IMR-90 (cell line): ENCODE measurements at regions not wholly inside any gene's neighbourhood (a gene's known extent, or its start where the extent isn't known, plus 50 kb on each side); places are given as distances from the start of the nearest gene placed in this dataset.

ENCODE experiments used
- ATAC-seq: fragments of 200-7000 bp; cut with Tn5 transposase; 2 replicates; pipeline ENCODE4 v1.9.1; 2020; ENCODE audit warnings: low read depth, mild to moderate bottlenecking, moderate library complexity
- BruUV-seq: library from RNA; stranded (reverse); fragments of 400-500 nt; replicated peaks from 2 replicates; lab custom pipeline; 2021; lab: Mats Ljungman, UMichigan
- CTCF ChIA-PET: fragments of 300-600 bp; formaldehyde crosslinking; extraction: SDS; loops from one replicate; lab custom pipeline; 2021; ENCODE audit warnings: antibody characterized with exemption; lab: Yijun Ruan, JAX
- POLR2A ChIA-PET: fragments of 300-600 bp; sonication (Branson Sonifier 250); formaldehyde crosslinking; loops from one replicate; lab custom pipeline; 2022; ENCODE audit warnings: antibody characterized with exemption; ENCODE audit not compliant: unreplicated experiment; lab: Charles Lee
- DNase-seq: peaks from one replicate; pipeline ENCODE4 v3.0.0; 2013
- H2AFZ ChIP-seq: replicated peaks from 2 replicates; pipeline ENCODE3; 2013; ENCODE audit warnings: low read length, mild to moderate bottlenecking; ENCODE audit not compliant: poor library complexity
- H2AK5ac ChIP-seq: 2 replicates; pipeline ENCODE4 v1.6.1; 2013; ENCODE audit warnings: low read depth, low read length, inconsistent platforms
- H2AK9ac ChIP-seq: replicated peaks from 2 replicates; pipeline ENCODE3; 2013; ENCODE audit warnings: mild to moderate bottlenecking, low read depth, low read length, moderate library complexity; ENCODE audit not compliant: poor library complexity
- H2BK120ac ChIP-seq: 2 replicates; pipeline ENCODE4 v1.6.1; 2013; ENCODE audit warnings: low read depth, low read length, inconsistent platforms
- H2BK15ac ChIP-seq: 3 replicates; pipeline ENCODE4 v1.6.1; 2013; ENCODE audit warnings: low read depth, low read length, inconsistent platforms
- H2BK20ac ChIP-seq: 2 replicates; pipeline ENCODE4 v1.6.1; 2013; ENCODE audit warnings: low read depth, mild to moderate bottlenecking, inconsistent platforms, low read length, moderate library complexity
- H2BK5ac ChIP-seq: 2 replicates; pipeline ENCODE4 v1.6.1; 2013; ENCODE audit warnings: mild to moderate bottlenecking, low read depth, low read length, inconsistent platforms; ENCODE audit not compliant: poor library complexity, severe bottlenecking
- H3K14ac ChIP-seq: replicated peaks from 2 replicates; pipeline ENCODE4 v1.6.1; 2013; ENCODE audit warnings: low read depth, low read length, inconsistent platforms
- H3K18ac ChIP-seq: 2 replicates; pipeline ENCODE4 v1.6.1; 2013; ENCODE audit warnings: low read depth, low read length, control low read depth
- H3K23ac ChIP-seq: 2 replicates; pipeline ENCODE4 v1.6.1; 2013; ENCODE audit warnings: low read depth, low read length, inconsistent platforms
- H3K27ac ChIP-seq: 2 replicates; pipeline ENCODE4 v1.5.1; 2013; ENCODE audit warnings: mild to moderate bottlenecking, control low read depth, low read length; ENCODE audit not compliant: insufficient read depth
- H3K27me3 ChIP-seq: 2 replicates; pipeline ENCODE4 v1.6.1; 2013; ENCODE audit warnings: low read length; ENCODE audit not compliant: control insufficient read depth, insufficient read depth
- H3K36me3 ChIP-seq: 2 replicates; pipeline ENCODE4 v1.6.1; 2013; ENCODE audit warnings: low read length, mixed read lengths; ENCODE audit not compliant: control insufficient read depth, insufficient read depth
- H3K4ac ChIP-seq: 2 replicates; pipeline ENCODE4 v1.6.1; 2013; ENCODE audit warnings: low read depth, low read length, inconsistent platforms
- H3K4me1 ChIP-seq: 2 replicates; pipeline ENCODE4 v1.6.1; 2013; ENCODE audit warnings: low read length, mixed read lengths; ENCODE audit not compliant: control insufficient read depth, insufficient read depth
- H3K4me2 ChIP-seq: 2 replicates; pipeline ENCODE4 v1.6.1; 2013; ENCODE audit warnings: low read depth, mild to moderate bottlenecking, control low read depth, low read length, moderate library complexity
- H3K4me3 ChIP-seq: 2 replicates; pipeline ENCODE4 v1.5.1; 2013; ENCODE audit warnings: low read depth, mild to moderate bottlenecking, control low read depth, low read length, moderate library complexity; ENCODE audit not compliant: insufficient read depth
- H3K56ac ChIP-seq: 2 replicates; pipeline ENCODE4 v1.6.1; 2013; ENCODE audit warnings: low read length, inconsistent platforms; ENCODE audit not compliant: insufficient read depth; ENCODE audit errors: extremely low read depth
- H3K79me1 ChIP-seq, 2 experiments: 2 replicates each; pipeline ENCODE4 v1.6.1; 2013; ENCODE audit warnings: low read length in 2 of 2, inconsistent platforms in 1 of 2, low read depth in 1 of 2
- H3K9ac ChIP-seq: 2 replicates; pipeline ENCODE4 v1.6.1; 2013; ENCODE audit warnings: low read depth, low read length, control low read depth
- H3K9me1 ChIP-seq: 2 replicates; pipeline ENCODE4 v1.6.1; 2013; ENCODE audit warnings: low read length, inconsistent platforms; ENCODE audit not compliant: insufficient read depth
- H3K9me3 ChIP-seq: 2 replicates; pipeline ENCODE4 v1.6.1; 2013; ENCODE audit warnings: low read length; ENCODE audit not compliant: control insufficient read depth, insufficient read depth
- H4K20me1 ChIP-seq: 2 replicates; pipeline ENCODE4 v1.6.1; 2013; ENCODE audit warnings: low read length, inconsistent platforms; ENCODE audit not compliant: insufficient read depth
- H4K5ac ChIP-seq: 2 replicates; pipeline ENCODE4 v1.6.1; 2013; ENCODE audit warnings: mild to moderate bottlenecking, low read depth, low read length, control low read depth
- H4K8ac ChIP-seq, 2 experiments: 2 replicates each; pipeline ENCODE4 v1.6.1; 2013; ENCODE audit warnings: low read depth in 2 of 2, low read length in 2 of 2, control low read depth in 1 of 2, inconsistent platforms in 1 of 2
- H4K91ac ChIP-seq: 2 replicates; pipeline ENCODE4 v1.6.1; 2013; ENCODE audit warnings: low read depth, low read length, inconsistent platforms; ENCODE audit not compliant: insufficient read depth
- BHLHE40 ChIP-seq: fragments of 150-350 bp; IDR thresholded peaks from 2 replicates; pipeline ENCODE4 v1.6.1; 2016; ENCODE audit warnings: mild to moderate bottlenecking, low read depth, low read length
- CHD1 ChIP-seq: IDR thresholded peaks from 2 replicates; pipeline ENCODE4 v1.6.1; 2012; ENCODE audit warnings: low read depth, low read length, improper control_type of control experiment
- FOS ChIP-seq: fragments of 150-350 bp; IDR thresholded peaks from 2 replicates; pipeline ENCODE4 v1.6.1; 2016; ENCODE audit warnings: low read depth, low read length
- MAZ ChIP-seq: IDR thresholded peaks from 2 replicates; pipeline ENCODE4 v1.6.1; 2012; ENCODE audit warnings: low read depth, mild to moderate bottlenecking, low read length, improper control_type of control experiment, moderate library complexity, borderline replicate concordance
- MXI1 ChIP-seq: IDR thresholded peaks from 2 replicates; pipeline ENCODE4 v1.6.1; 2012; ENCODE audit warnings: low read depth, mild to moderate bottlenecking, low read length, moderate library complexity, borderline replicate concordance
- NFE2L2 ChIP-seq: fragments of 150-350 bp; IDR thresholded peaks from 2 replicates; pipeline ENCODE4 v1.6.1; 2016; ENCODE audit warnings: low read depth, mild to moderate bottlenecking, low read length
- POLR2A ChIP-seq: IDR thresholded peaks from 2 replicates; pipeline ENCODE4 v1.6.1; 2012; ENCODE audit warnings: mild to moderate bottlenecking, low read depth, low read length
- RCOR1 ChIP-seq: IDR thresholded peaks from 2 replicates; pipeline ENCODE4 v1.6.1; 2012; ENCODE audit warnings: mild to moderate bottlenecking, low read length, improper control_type of control experiment; ENCODE audit not compliant: insufficient replicate concordance
- RFX5 ChIP-seq: IDR thresholded peaks from 2 replicates; pipeline ENCODE4 v1.8.0; 2012; ENCODE audit warnings: low read depth, mild to moderate bottlenecking, low read length, moderate library complexity
- SMC3 ChIP-seq: fragments of 150-350 bp; IDR thresholded peaks from 2 replicates; pipeline ENCODE4 v1.6.1; 2016; ENCODE audit warnings: low read depth, mild to moderate bottlenecking, antibody characterized with exemption, low read length, moderate library complexity
- WGBS, 2 experiments: methylation state at CpG; one replicate each; pipeline versions ENCODE4 v1.1.5 to v1.1.7; 2013; ENCODE audit warnings: missing lambda C conversion rate in 2 of 2; ENCODE audit not compliant: insufficient read length in 1 of 2; ENCODE audit errors: extremely low coverage in 2 of 2; 5-methylcytosine and 5-hydroxymethylcytosine counted together
- dilution Hi-C: fragments of 300-500 bp; cut with HindIII; formaldehyde crosslinking; loops from one replicate; pipeline ENCODE4 v1.14.3; 2018; ENCODE audit warnings: low sequenced_read_pairs; ENCODE audit not compliant: unreplicated experiment
- in situ Hi-C: fragments of 300-500 bp; cut with MboI; formaldehyde crosslinking; loops from 3 replicates; pipeline ENCODE4 v1.14.3; 2019; ENCODE audit warnings: low sequenced_read_pairs, inconsistent platforms, mixed read lengths
- intact Hi-C: fragments of 100-400 bp; cut with micrococcal nuclease; formaldehyde crosslinking; loops from 2 replicates; pipeline ENCODE4 v1.10.0; 2022
- TF ChIP-seq, protein P1 (sequence below): fragments of 150-350 bp; IDR thresholded peaks from 2 replicates; pipeline ENCODE4 v1.6.1; 2016; ENCODE audit warnings: low read depth, mild to moderate bottlenecking, low read length, moderate library complexity, borderline replicate concordance
- TF ChIP-seq, protein P2 (sequence below): fragments of 150-350 bp; IDR thresholded peaks from 2 replicates; pipeline ENCODE4 v1.6.1; 2017; ENCODE audit warnings: mild to moderate bottlenecking, antibody characterized with exemption, low read length, low read depth
- TF ChIP-seq, protein P3 (sequence below): conservative IDR thresholded peaks from 2 replicates; pipeline ENCODE4 v1.5.1; 2012; ENCODE audit warnings: mild to moderate bottlenecking, low read depth, low read length, improper control_type of control experiment

DNA sequence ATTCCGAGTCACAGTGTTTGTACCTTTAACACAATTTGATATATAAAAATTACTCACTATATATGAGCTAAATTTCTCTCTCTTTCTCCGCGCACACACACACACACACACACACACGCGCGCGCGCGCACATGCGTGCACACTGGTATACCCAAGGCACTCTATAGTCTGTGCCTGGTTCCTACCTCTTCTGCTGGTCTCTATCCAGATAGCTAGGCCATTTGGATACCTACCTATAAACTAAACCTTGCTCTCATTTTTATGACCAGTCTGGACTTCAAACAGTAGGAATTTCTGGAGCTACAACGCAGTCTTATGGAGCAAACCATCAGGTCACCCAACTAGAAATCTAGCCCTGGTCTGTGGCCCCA lies 97.1 kb upstream of the MAGI3 start:
- H3K9ac ChIP-seq, result no peak overlapping the region
- H2BK15ac ChIP-seq, result no peak overlapping the region
- ATAC-seq (no peak), DNase-seq (no peak)
- no peak overlapping the region for H2AK9ac ChIP-seq
- no peaks in the 10 kb centered on the region for H3K36me3 ChIP-seq
- POLR2A ChIA-PET, result no interaction called here
- no peak overlapping the region for H3K27ac ChIP-seq
- TF ChIP-seq CHD1, result no peak
- no peak for TF ChIP-seq SMC3
- no peak for TF ChIP-seq FOS
- no peak for TF ChIP-seq BHLHE40
- TF ChIP-seq, protein P1, sequence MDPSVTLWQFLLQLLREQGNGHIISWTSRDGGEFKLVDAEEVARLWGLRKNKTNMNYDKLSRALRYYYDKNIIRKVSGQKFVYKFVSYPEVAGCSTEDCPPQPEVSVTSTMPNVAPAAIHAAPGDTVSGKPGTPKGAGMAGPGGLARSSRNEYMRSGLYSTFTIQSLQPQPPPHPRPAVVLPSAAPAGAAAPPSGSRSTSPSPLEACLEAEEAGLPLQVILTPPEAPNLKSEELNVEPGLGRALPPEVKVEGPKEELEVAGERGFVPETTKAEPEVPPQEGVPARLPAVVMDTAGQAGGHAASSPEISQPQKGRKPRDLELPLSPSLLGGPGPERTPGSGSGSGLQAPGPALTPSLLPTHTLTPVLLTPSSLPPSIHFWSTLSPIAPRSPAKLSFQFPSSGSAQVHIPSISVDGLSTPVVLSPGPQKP, result no peak
- no peak for TF ChIP-seq NFE2L2
- no peak for TF ChIP-seq RCOR1
- TF ChIP-seq POLR2A, result no peak
- TF ChIP-seq, protein P2, sequence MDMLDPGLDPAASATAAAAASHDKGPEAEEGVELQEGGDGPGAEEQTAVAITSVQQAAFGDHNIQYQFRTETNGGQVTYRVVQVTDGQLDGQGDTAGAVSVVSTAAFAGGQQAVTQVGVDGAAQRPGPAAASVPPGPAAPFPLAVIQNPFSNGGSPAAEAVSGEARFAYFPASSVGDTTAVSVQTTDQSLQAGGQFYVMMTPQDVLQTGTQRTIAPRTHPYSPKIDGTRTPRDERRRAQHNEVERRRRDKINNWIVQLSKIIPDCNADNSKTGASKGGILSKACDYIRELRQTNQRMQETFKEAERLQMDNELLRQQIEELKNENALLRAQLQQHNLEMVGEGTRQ, result no peak
- TF ChIP-seq MAZ, result no peak
- no peak for TF ChIP-seq RFX5
- TF ChIP-seq, protein P3, sequence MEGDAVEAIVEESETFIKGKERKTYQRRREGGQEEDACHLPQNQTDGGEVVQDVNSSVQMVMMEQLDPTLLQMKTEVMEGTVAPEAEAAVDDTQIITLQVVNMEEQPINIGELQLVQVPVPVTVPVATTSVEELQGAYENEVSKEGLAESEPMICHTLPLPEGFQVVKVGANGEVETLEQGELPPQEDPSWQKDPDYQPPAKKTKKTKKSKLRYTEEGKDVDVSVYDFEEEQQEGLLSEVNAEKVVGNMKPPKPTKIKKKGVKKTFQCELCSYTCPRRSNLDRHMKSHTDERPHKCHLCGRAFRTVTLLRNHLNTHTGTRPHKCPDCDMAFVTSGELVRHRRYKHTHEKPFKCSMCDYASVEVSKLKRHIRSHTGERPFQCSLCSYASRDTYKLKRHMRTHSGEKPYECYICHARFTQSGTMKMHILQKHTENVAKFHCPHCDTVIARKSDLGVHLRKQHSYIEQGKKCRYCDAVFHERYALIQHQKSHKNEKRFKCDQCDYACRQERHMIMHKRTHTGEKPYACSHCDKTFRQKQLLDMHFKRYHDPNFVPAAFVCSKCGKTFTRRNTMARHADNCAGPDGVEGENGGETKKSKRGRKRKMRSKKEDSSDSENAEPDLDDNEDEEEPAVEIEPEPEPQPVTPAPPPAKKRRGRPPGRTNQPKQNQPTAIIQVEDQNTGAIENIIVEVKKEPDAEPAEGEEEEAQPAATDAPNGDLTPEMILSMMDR, result no peak
- no peak for TF ChIP-seq MXI1
- H3K18ac ChIP-seq, result no peak overlapping the region
- no peak overlapping the region for H2BK5ac ChIP-seq
- H3K4ac ChIP-seq, result no peak overlapping the region
- in situ Hi-C loops, result no loop called here
- no peaks in the 10 kb centered on the region for H3K79me1 ChIP-seq
- no TSS peak for BruUV-seq
- 96% methylated on average over 7 of the region's 11 CpGs; no CpG with 5 or more reads in 1 of the 2 experiments for WGBS, 2 experiments
- H3K4me2 ChIP-seq, result no peak overlapping the region
- no peak overlapping the region for H4K91ac ChIP-seq
- no peaks in the 10 kb centered on the region for H3K4me1 ChIP-seq
- H3K56ac ChIP-seq, result no peak overlapping the region
- no peak overlapping the region for H2AK5ac ChIP-seq
- no peaks in the 10 kb centered on the region for H3K9me3 ChIP-seq
- H4K5ac ChIP-seq, result no peak overlapping the region
- dilution Hi-C loops, result no loop called here
- no peak overlapping the region for H3K23ac ChIP-seq
- no peak overlapping the region for H4K8ac ChIP-seq
- H2AFZ ChIP-seq, result no peak overlapping the region
- intact Hi-C loops, result no loop called here
- no peak overlapping the region for H3K4me3 ChIP-seq
- H3K14ac ChIP-seq, result no peak overlapping the region
- H2BK20ac ChIP-seq, result no peak overlapping the region
- H2BK120ac ChIP-seq, result no peak overlapping the region
- CTCF ChIA-PET, result no interaction called here
- no peaks in the 10 kb centered on the region for H3K9me1 ChIP-seq
- H3K27me3 ChIP-seq, result peaks cover 4% of the 10 kb centered on the region
- no peaks in the 10 kb centered on the region for H4K20me1 ChIP-seq
